Choroid plexus epithelial cell (primary cell): ENCODE measurements at regions not wholly inside any gene's neighbourhood (a gene's known extent, or its start where the extent isn't known, plus 50 kb on each side); places are given as distances from the start of the nearest gene placed in this dataset.

Experiments
- DNase-seq: peaks from one replicate; pipeline ENCODE4 v3.0.0-alpha.2; 2010; ENCODE audit warnings: low read depth
- H3K4me3 ChIP-seq: 2 replicates; pipeline ENCODE4 v1.5.1; 2011; ENCODE audit warnings: low read depth, mild to moderate bottlenecking, control low read depth, low read length, moderate library complexity
- CTCF ChIP-seq: conservative IDR thresholded peaks from 2 replicates; pipeline ENCODE4 v1.5.1; 2011; ENCODE audit warnings: low read depth, mild to moderate bottlenecking, control low read depth, inconsistent platforms, low read length, moderate library complexity

GRCh38 chr14:84686550-84686949 lies 843.4 kb upstream of the FLRT2 start:
- H3K4me3 ChIP-seq = no peak overlapping the region
- no peak for TF ChIP-seq CTCF
- DNase-seq = peak; percentile 3

GRCh38 chr14:84688297-84689025 lies 841.5 kb upstream of the FLRT2 start:
- DNase-seq = no peak
- no peak overlapping the region for H3K4me3 ChIP-seq
- TF ChIP-seq CTCF = no peak

- DNase-seq = no peak
- H3K4me3 ChIP-seq = no peak overlapping the region
- no peak for TF ChIP-seq CTCF
Measured at GRCh38 chr14:84694161-84694560, 835.8 kb upstream of the FLRT2 start.

- H3K4me3 ChIP-seq = no peak overlapping the region
- no peak for TF ChIP-seq CTCF
- no peak for DNase-seq
Measured at GRCh38 chr14:84704601-84705000, 825.3 kb upstream of the FLRT2 start.

- no peak for TF ChIP-seq CTCF
- no peak overlapping the region for H3K4me3 ChIP-seq
- no peak for DNase-seq
Measured at GRCh38 chr14:84707830-84708229, 822.1 kb upstream of the FLRT2 start.

- TF ChIP-seq CTCF = no peak
Measured at GRCh38 chr14:84708865-84709264, 821.1 kb upstream of the FLRT2 start.

GRCh38 chr14:84726471-84726870 lies 803.5 kb upstream of the FLRT2 start:
- TF ChIP-seq CTCF = no peak
- no peak for DNase-seq
- no peak overlapping the region for H3K4me3 ChIP-seq

More at GRCh38 chr14:84708865-84709264, 821.1 kb upstream of the FLRT2 start:
- no peak overlapping the region for H3K4me3 ChIP-seq
- DNase-seq = no peak
